SK-N-SH treated with all-trans-retinoic acid at 6 μM for 48 hours (cell line): ENCODE measurements at regions not wholly inside any gene's neighbourhood (a gene's known extent, or its start where the extent isn't known, plus 50 kb on each side); places are given as distances from the start of the nearest gene placed in this dataset.
"Not testable (repeated sequence)": the region's sequence is repeated elsewhere in the genome, so short reads cannot be mapped to it uniquely, and the experiment has no call there.

Source experiments
- BACH2 ChIP-seq: fragments of 250-450 bp; sonication (Bioruptor Pico); IDR thresholded peaks from 2 replicates; pipeline ENCODE4 v1.9.0; 2021; ENCODE audit warnings: mild to moderate bottlenecking, borderline replicate concordance
- CREB5 ChIP-seq: fragments of 250-450 bp; sonication (Bioruptor Pico); IDR thresholded peaks from 2 replicates; pipeline ENCODE4 v1.5.1; 2020; ENCODE audit warnings: low read depth, mild to moderate bottlenecking, moderate library complexity
- CSRNP3 ChIP-seq: fragments of 250-450 bp; sonication (Bioruptor Pico); IDR thresholded peaks from 2 replicates; pipeline ENCODE4 v1.5.1; 2021; ENCODE audit warnings: mild to moderate bottlenecking, moderate library complexity
- ISL1 ChIP-seq: fragments of 250-450 bp; sonication (Bioruptor Pico); IDR thresholded peaks from 2 replicates; pipeline ENCODE4 v2.1.2; 2022; ENCODE audit warnings: mild to moderate bottlenecking, moderate library complexity
- PATZ1 ChIP-seq: fragments of 250-450 bp; sonication (Bioruptor Pico); IDR thresholded peaks from 2 replicates; pipeline ENCODE4 v1.8.0; 2020; ENCODE audit warnings: mild to moderate bottlenecking, moderate library complexity, borderline replicate concordance
- PPARA ChIP-seq: fragments of 250-450 bp; sonication (Bioruptor Pico); IDR thresholded peaks from 2 replicates; pipeline ENCODE4 v1.5.0; 2020; ENCODE audit warnings: mild to moderate bottlenecking, borderline replicate concordance
- TSHZ2 ChIP-seq: fragments of 250-450 bp; sonication (Bioruptor Pico); IDR thresholded peaks from 2 replicates; pipeline ENCODE4 v1.5.0; 2020; ENCODE audit warnings: mild to moderate bottlenecking, moderate library complexity
- ZFP3 ChIP-seq: fragments of 250-450 bp; sonication (Bioruptor Pico); IDR thresholded peaks from 2 replicates; pipeline ENCODE4 v1.5.0; 2020; ENCODE audit warnings: mild to moderate bottlenecking, moderate library complexity
- ZFP30 ChIP-seq: fragments of 450-650 bp; formaldehyde crosslinking; IDR thresholded peaks from 2 replicates; pipeline ENCODE4 v1.5.0; 2022; ENCODE audit warnings: mild to moderate bottlenecking, moderate library complexity
- ZNF70 ChIP-seq: fragments of 450-650 bp; formaldehyde crosslinking; IDR thresholded peaks from 2 replicates; pipeline ENCODE4 v1.5.0; 2020; ENCODE audit warnings: mild to moderate bottlenecking, moderate library complexity
- ZNF8 ChIP-seq: fragments of 450-650 bp; formaldehyde crosslinking; IDR thresholded peaks from 2 replicates; pipeline ENCODE4 v1.5.0; 2020; ENCODE audit warnings: mild to moderate bottlenecking, moderate library complexity

- not testable (repeated sequence) for TF ChIP-seq ZNF70 (CRISPR knock-in tag); PATZ1 (CRISPR knock-in tag); CREB5; PPARA (CRISPR knock-in tag); TSHZ2 (CRISPR knock-in tag); ZFP30 (CRISPR knock-in tag); CSRNP3; ZFP3 (CRISPR knock-in tag); ISL1 (CRISPR knock-in tag); BACH2; ZNF8 (CRISPR knock-in tag)
Observed at GRCh38 chr10:29810231-29810630, 175.5 kb upstream of the SVIL start.
